ENCODE measurements at regions not wholly inside any gene's neighbourhood (a gene's known extent, or its start where the extent isn't known, plus 50 kb on each side); places are given as distances from the start of the nearest gene placed in this dataset.

- H2AFZ ChIP-seq (ENCODE audit: low read depth, low read length): no peak overlapping the region
- no peak overlapping the region for H3K27ac ChIP-seq (ENCODE audit: low read length)
- no peaks in the 10 kb centered on the region for H3K9me2 ChIP-seq (ENCODE audit: insufficient read depth, low read length)
- no peaks in the 10 kb centered on the region for H4K20me1 ChIP-seq (ENCODE audit: insufficient read depth)
- TF ChIP-seq SMC3 (conservative IDR thresholded peaks at IDR 0.05; ENCODE audit: poor library complexity) (no peak), EP300 (conservative IDR thresholded peaks at IDR 0.05; ENCODE audit: poor library complexity, severe bottlenecking) (no peak), MXI1 (conservative IDR thresholded peaks at IDR 0.05; ENCODE audit: poor library complexity, severe bottlenecking) (no peak), REST (IDR thresholded peaks at IDR 0.05; ENCODE audit: borderline replicate concordance) (no peak), RAD21 (conservative IDR thresholded peaks at IDR 0.05) (no peak), POLR2AphosphoS5 (IDR thresholded peaks at IDR 0.05) (no peak), TAF1 (IDR thresholded peaks at IDR 0.05; ENCODE audit: low read depth) (no peak)
- no peaks in the 10 kb centered on the region for H3K9me3 ChIP-seq (ENCODE audit: low read length)
- no peak overlapping the region for H3K4me2 ChIP-seq (ENCODE audit: low read length)
- no peaks in the 10 kb centered on the region for H3K36me3 ChIP-seq (ENCODE audit: insufficient read depth, low read length)
- no peak overlapping the region for H3K9ac ChIP-seq (ENCODE audit: low read length)
- no peaks in the 10 kb centered on the region for H3K27me3 ChIP-seq (ENCODE audit: insufficient read depth, low read depth, low read length)
- H3K79me2 ChIP-seq (replicated peaks; ENCODE audit: insufficient read depth, low read length): no peaks in the 10 kb centered on the region
- H3F3A ChIP-seq (ENCODE audit: insufficient read depth, low read length, poor library complexity, severe bottlenecking): no peaks in the 10 kb centered on the region
- H3K4me3 ChIP-seq (ENCODE audit: low read length): no peak overlapping the region
Observed at GRCh38 chr11:19537803-19538453, 174.7 kb upstream of the NAV2 start.

DNA sequence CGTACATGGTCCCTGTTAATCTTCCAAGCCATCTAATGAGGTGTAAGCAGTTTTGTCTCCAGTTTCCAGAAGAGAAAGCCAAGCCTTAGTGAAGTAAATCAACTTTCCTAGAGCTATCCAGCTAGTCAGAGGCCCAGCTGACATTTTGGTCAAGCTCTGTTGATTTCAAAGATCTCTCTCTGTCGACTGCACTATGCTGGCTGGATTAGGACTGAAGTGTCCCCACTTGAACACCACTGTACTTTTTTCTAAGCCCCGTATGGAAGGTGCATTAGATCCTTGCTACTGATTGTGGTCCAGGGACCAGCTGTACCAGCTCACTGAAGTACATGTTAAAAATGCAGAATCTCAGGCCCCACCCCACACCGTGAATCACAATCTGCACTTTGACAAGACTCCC, 176.5 kb upstream of the NAV2 start:
- Histone ChIP-seq H3K4me2 (ENCODE audit: low read length) (no peak overlapping the region), H3K4me3 (ENCODE audit: low read length) (no peak overlapping the region), H3F3A (ENCODE audit: insufficient read depth, low read length, poor library complexity, severe bottlenecking) (no peaks in the 10 kb centered on the region), H3K36me3 (ENCODE audit: insufficient read depth, low read length) (no peaks in the 10 kb centered on the region), H3K9me3 (ENCODE audit: low read length) (no peaks in the 10 kb centered on the region), H3K79me2 (replicated peaks; ENCODE audit: insufficient read depth, low read length) (no peaks in the 10 kb centered on the region), H3K27ac (ENCODE audit: low read length) (no peak overlapping the region), H4K20me1 (ENCODE audit: insufficient read depth) (no peaks in the 10 kb centered on the region), H3K9me2 (ENCODE audit: insufficient read depth, low read length) (no peaks in the 10 kb centered on the region), H3K27me3 (ENCODE audit: insufficient read depth, low read depth, low read length) (no peaks in the 10 kb centered on the region), H2AFZ (ENCODE audit: low read depth, low read length) (no peak overlapping the region), H3K9ac (ENCODE audit: low read length) (no peak overlapping the region)
- no peak for TF ChIP-seq MXI1 (conservative IDR thresholded peaks at IDR 0.05; ENCODE audit: poor library complexity, severe bottlenecking)
- no peak for TF ChIP-seq EP300 (conservative IDR thresholded peaks at IDR 0.05; ENCODE audit: poor library complexity, severe bottlenecking)
- no peak for TF ChIP-seq CTCF (IDR thresholded peaks at IDR 0.05; ENCODE audit: poor library complexity, severe bottlenecking)
- no peak for TF ChIP-seq TAF1 (IDR thresholded peaks at IDR 0.05; ENCODE audit: low read depth)
- TF ChIP-seq EZH2 (IDR thresholded peaks at IDR 0.05; ENCODE audit: borderline replicate concordance, insufficient read depth, low read length, poor library complexity, severe bottlenecking): no peak
- no peak for TF ChIP-seq POLR2AphosphoS5 (IDR thresholded peaks at IDR 0.05)
- no peak for TF ChIP-seq SMC3 (conservative IDR thresholded peaks at IDR 0.05; ENCODE audit: poor library complexity)
- no peak for TF ChIP-seq REST (IDR thresholded peaks at IDR 0.05; ENCODE audit: borderline replicate concordance)
- TF ChIP-seq RAD21 (conservative IDR thresholded peaks at IDR 0.05): no peak

Data from neural cell (in vitro differentiated cells).